GM23338 (cell line): ENCODE measurements at regions not wholly inside any gene's neighbourhood (a gene's known extent, or its start where the extent isn't known, plus 50 kb on each side); places are given as distances from the start of the nearest gene placed in this dataset.

Experiments used
- CREB1 ChIP-seq: fragments of 250-450 bp; sonication (Bioruptor Pico); IDR thresholded peaks from 2 replicates; pipeline ENCODE4 v1.5.0; 2020; ENCODE audit warnings: low read depth, mild to moderate bottlenecking, moderate library complexity
- CTCF ChIP-seq, 2 experiments: fragments of 200-600 bp in 1 of 2; sonication (generic) in 1 of 2; conservative IDR thresholded peaks; 2 replicates each; pipeline versions ENCODE4 v1.5.1 to v1.6.1; 2016 to 2017; ENCODE audit warnings: antibody characterized with exemption in 2 of 2, low read depth in 2 of 2, mild to moderate bottlenecking in 2 of 2, moderate library complexity in 1 of 2
- ETS1 ChIP-seq: IDR thresholded peaks from 2 replicates; pipeline ENCODE4 v1.6.1; 2016; ENCODE audit warnings: antibody characterized with exemption
- EZH2 ChIP-seq: fragments of 200-600 bp; sonication (generic); IDR thresholded peaks from one replicate; pipeline ENCODE4 v1.8.0; 2017; ENCODE audit warnings: antibody characterized with exemption, mild to moderate bottlenecking, low read depth; ENCODE audit not compliant: unreplicated experiment
- EZH2phosphoT487 ChIP-seq: fragments of 200-600 bp; sonication (generic); IDR thresholded peaks from one replicate; pipeline ENCODE4 v1.8.1; 2018; ENCODE audit warnings: antibody characterized with exemption; ENCODE audit not compliant: unreplicated experiment
- JUNB ChIP-seq: IDR thresholded peaks from one replicate; pipeline ENCODE4 v1.6.1; 2016; ENCODE audit warnings: antibody characterized with exemption; ENCODE audit not compliant: unreplicated experiment
- NANOG ChIP-seq: IDR thresholded peaks from 2 replicates; pipeline ENCODE4 v1.6.1; 2016; ENCODE audit warnings: antibody characterized with exemption, borderline replicate concordance
- POLR2AphosphoS5 ChIP-seq: IDR thresholded peaks from 2 replicates; pipeline ENCODE4 v1.6.1; 2016; ENCODE audit warnings: antibody characterized with exemption, low read depth
- REST ChIP-seq: IDR thresholded peaks from one replicate; pipeline ENCODE4 v1.6.1; 2018; ENCODE audit warnings: antibody characterized with exemption; ENCODE audit not compliant: unreplicated experiment
- STAT1 ChIP-seq: IDR thresholded peaks from one replicate; pipeline ENCODE4 v1.6.1; 2016; ENCODE audit warnings: antibody characterized with exemption; ENCODE audit not compliant: unreplicated experiment
- ZNF114 ChIP-seq: fragments of 250-450 bp; sonication (Bioruptor Pico); IDR thresholded peaks from 2 replicates; pipeline ENCODE4 v1.5.0; 2020; ENCODE audit warnings: mild to moderate bottlenecking, moderate library complexity
- ZNF331 ChIP-seq: fragments of 250-450 bp; sonication (Bioruptor Pico); IDR thresholded peaks from 2 replicates; pipeline ENCODE4 v1.5.0; 2020; ENCODE audit warnings: low read depth, mild to moderate bottlenecking, moderate library complexity
- TF ChIP-seq, protein P1 (sequence below): fragments of 250-450 bp; sonication (Bioruptor Pico); IDR thresholded peaks from 2 replicates; pipeline ENCODE4 v1.5.0; 2020; ENCODE audit warnings: mild to moderate bottlenecking, moderate library complexity

DNA sequence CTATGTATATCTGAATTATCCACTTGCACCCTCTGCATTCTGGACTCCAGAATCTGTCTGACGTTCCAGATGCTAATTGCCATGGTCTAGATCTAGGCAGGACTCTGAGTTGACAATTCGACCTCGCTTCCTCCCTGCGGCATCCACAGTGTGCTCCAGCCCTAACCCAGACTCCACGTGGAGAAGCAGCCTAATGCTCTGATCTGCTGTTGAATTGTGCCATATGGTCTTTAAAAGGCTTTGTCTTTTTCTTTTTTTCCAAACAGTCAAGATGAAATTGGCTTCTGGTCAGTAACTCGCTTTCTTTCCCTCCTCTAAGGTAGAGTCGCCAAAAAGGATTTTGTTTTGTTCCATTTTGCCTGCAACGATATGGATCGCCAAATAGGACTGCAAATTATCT is 752.6 kb upstream of the ID2 start:
- no peak for TF ChIP-seq CTCF (conservative IDR thresholded peaks at IDR 0.05; ENCODE audit: low read depth in 2 of 2)
- TF ChIP-seq ZNF114: no peak
- TF ChIP-seq EZH2: no peak
- no peak for TF ChIP-seq ETS1
- no peak for TF ChIP-seq POLR2AphosphoS5
- no peak for TF ChIP-seq EZH2phosphoT487
- TF ChIP-seq REST: no peak
- no peak for TF ChIP-seq STAT1
- TF ChIP-seq JUNB: no peak
- TF ChIP-seq CREB1 (CRISPR knock-in tag): no peak
- TF ChIP-seq NANOG: no peak
- no peak for TF ChIP-seq ZNF331
- TF ChIP-seq, protein P1, sequence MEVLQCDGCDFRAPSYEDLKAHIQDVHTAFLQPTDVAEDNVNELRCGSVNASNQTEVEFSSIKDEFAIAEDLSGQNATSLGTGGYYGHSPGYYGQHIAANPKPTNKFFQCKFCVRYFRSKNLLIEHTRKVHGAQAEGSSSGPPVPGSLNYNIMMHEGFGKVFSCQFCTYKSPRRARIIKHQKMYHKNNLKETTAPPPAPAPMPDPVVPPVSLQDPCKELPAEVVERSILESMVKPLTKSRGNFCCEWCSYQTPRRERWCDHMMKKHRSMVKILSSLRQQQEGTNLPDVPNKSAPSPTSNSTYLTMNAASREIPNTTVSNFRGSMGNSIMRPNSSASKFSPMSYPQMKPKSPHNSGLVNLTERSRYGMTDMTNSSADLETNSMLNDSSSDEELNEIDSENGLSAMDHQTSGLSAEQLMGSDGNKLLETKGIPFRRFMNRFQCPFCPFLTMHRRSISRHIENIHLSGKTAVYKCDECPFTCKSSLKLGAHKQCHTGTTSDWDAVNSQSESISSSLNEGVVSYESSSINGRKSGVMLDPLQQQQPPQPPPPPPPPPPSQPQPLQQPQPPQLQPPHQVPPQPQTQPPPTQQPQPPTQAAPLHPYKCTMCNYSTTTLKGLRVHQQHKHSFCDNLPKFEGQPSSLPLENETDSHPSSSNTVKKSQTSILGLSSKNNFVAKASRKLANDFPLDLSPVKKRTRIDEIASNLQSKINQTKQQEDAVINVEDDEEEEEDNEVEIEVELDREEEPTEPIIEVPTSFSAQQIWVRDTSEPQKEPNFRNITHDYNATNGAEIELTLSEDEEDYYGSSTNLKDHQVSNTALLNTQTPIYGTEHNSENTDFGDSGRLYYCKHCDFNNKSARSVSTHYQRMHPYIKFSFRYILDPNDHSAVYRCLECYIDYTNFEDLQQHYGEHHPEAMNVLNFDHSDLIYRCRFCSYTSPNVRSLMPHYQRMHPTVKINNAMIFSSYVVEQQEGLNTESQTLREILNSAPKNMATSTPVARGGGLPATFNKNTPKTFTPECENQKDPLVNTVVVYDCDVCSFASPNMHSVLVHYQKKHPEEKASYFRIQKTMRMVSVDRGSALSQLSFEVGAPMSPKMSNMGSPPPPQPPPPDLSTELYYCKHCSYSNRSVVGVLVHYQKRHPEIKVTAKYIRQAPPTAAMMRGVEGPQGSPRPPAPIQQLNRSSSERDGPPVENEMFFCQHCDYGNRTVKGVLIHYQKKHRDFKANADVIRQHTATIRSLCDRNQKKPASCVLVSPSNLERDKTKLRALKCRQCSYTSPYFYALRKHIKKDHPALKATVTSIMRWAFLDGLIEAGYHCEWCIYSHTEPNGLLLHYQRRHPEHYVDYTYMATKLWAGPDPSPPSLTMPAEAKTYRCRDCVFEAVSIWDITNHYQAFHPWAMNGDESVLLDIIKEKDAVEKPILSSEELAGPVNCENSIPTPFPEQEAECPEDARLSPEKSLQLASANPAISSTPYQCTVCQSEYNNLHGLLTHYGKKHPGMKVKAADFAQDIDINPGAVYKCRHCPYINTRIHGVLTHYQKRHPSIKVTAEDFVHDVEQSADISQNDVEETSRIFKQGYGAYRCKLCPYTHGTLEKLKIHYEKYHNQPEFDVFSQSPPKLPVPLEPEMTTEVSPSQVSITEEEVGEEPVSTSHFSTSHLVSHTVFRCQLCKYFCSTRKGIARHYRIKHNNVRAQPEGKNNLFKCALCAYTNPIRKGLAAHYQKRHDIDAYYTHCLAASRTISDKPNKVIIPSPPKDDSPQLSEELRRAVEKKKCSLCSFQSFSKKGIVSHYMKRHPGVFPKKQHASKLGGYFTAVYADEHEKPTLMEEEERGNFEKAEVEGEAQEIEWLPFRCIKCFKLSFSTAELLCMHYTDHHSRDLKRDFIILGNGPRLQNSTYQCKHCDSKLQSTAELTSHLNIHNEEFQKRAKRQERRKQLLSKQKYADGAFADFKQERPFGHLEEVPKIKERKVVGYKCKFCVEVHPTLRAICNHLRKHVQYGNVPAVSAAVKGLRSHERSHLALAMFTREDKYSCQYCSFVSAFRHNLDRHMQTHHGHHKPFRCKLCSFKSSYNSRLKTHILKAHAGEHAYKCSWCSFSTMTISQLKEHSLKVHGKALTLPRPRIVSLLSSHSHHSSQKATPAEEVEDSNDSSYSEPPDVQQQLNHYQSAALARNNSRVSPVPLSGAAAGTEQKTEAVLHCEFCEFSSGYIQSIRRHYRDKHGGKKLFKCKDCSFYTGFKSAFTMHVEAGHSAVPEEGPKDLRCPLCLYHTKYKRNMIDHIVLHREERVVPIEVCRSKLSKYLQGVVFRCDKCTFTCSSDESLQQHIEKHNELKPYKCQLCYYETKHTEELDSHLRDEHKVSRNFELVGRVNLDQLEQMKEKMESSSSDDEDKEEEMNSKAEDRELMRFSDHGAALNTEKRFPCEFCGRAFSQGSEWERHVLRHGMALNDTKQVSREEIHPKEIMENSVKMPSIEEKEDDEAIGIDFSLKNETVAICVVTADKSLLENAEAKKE (CRISPR knock-in tag): no peak
